WTC11 (cell line): ENCODE measurements at regions not wholly inside any gene's neighbourhood (a gene's known extent, or its start where the extent isn't known, plus 50 kb on each side); places are given as distances from the start of the nearest gene placed in this dataset.

Source experiments
- ATF1 ChIP-seq: sonication (generic); formaldehyde crosslinking; IDR thresholded peaks from 2 replicates; pipeline ENCODE4 v1.8.1; 2023; ENCODE audit warnings: mild to moderate bottlenecking, moderate library complexity, missing genetic modification reagents
- CBFB ChIP-seq: sonication (generic); formaldehyde crosslinking; IDR thresholded peaks from 2 replicates; pipeline ENCODE4 v1.8.1; 2022; ENCODE audit warnings: mild to moderate bottlenecking, low read depth, missing genetic modification reagents
- CREB1 ChIP-seq: sonication (generic); formaldehyde crosslinking; IDR thresholded peaks from 2 replicates; pipeline ENCODE4 v1.8.0; 2023; ENCODE audit warnings: mild to moderate bottlenecking, missing genetic modification reagents
- ESRRA ChIP-seq: sonication (generic); formaldehyde crosslinking; IDR thresholded peaks from 2 replicates; pipeline ENCODE4 v1.8.1; 2022; ENCODE audit warnings: mild to moderate bottlenecking, missing genetic modification reagents, borderline replicate concordance
- NFATC4 ChIP-seq: fragments of 250-450 bp; sonication (Bioruptor Pico); IDR thresholded peaks from 2 replicates; pipeline ENCODE4 v1.9.0; 2021; ENCODE audit warnings: mild to moderate bottlenecking
- NR2C2 ChIP-seq: sonication (generic); formaldehyde crosslinking; IDR thresholded peaks from 2 replicates; pipeline ENCODE4 v1.8.0; 2022; ENCODE audit warnings: mild to moderate bottlenecking, missing genetic modification reagents
- RELA ChIP-seq: sonication (generic); formaldehyde crosslinking; IDR thresholded peaks from 2 replicates; pipeline ENCODE4 v1.8.1; 2022; ENCODE audit warnings: missing genetic modification reagents, mild to moderate bottlenecking, borderline replicate concordance
- SMAD3 ChIP-seq: sonication (generic); formaldehyde crosslinking; IDR thresholded peaks from 2 replicates; pipeline ENCODE4 v1.8.0; 2022; ENCODE audit warnings: missing genetic modification reagents, mild to moderate bottlenecking, borderline replicate concordance
- TF ChIP-seq, protein P1 (sequence below): fragments of 200-600 bp; IDR thresholded peaks from 2 replicates; pipeline ENCODE4 v1.8.0; 2022; ENCODE audit warnings: antibody characterized with exemption
- TF ChIP-seq, protein P2 (sequence below): fragments of 250-450 bp; sonication (Bioruptor Pico); conservative IDR thresholded peaks from 2 replicates; pipeline ENCODE4 v1.9.0; 2021; ENCODE audit warnings: mild to moderate bottlenecking
- TF ChIP-seq, protein P3 (sequence below): sonication (generic); formaldehyde crosslinking; IDR thresholded peaks from 2 replicates; pipeline ENCODE4 v1.8.0; 2022; ENCODE audit warnings: missing genetic modification reagents
- TF ChIP-seq, protein P4 (sequence below): sonication (generic); formaldehyde crosslinking; IDR thresholded peaks from 2 replicates; pipeline ENCODE4 v1.8.0; 2022; ENCODE audit warnings: mild to moderate bottlenecking, missing genetic modification reagents
- TF ChIP-seq, protein P5 (sequence below): sonication (generic); formaldehyde crosslinking; IDR thresholded peaks from 2 replicates; pipeline ENCODE4 v1.8.0; 2022; ENCODE audit warnings: mild to moderate bottlenecking, missing genetic modification reagents

DNA sequence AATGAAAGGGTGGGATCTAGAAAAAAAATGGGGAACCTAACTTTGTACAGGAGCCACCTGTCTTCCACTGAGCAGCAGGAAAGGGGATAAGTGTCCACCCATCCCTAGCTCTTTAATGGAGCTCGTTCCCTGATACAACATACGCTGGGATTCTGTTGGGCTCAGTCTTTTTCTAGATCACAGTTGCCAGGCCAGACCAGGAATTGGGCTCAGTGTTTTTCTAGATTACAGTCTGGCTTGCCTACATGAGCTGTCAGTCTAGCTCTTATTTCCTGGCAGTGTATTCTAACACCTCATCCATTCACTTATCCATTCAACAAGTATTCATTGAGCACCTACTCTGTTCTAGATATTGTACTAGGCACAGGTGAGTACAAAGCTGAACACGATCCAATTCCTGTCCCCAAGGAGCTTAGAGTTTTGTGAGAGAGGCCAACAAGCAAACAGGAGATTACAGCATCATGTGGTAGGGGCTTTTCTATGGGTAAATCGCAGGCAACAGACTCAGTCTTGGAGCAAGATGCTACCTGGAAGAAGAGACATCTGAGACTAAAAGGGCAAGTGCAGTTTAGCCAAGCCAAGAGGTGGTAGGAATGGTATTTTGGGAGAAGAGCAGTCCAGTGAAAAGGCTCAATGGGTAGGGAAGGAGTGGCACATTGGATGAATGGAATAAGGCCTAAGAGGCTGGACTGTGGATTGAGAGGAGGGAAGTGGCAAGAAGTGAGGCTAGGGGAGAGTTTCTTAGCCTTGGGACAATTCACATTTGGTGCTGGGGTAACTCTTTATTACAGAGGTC lies 138.0 kb upstream of the HS3ST2 start:
- TF ChIP-seq, protein P1, sequence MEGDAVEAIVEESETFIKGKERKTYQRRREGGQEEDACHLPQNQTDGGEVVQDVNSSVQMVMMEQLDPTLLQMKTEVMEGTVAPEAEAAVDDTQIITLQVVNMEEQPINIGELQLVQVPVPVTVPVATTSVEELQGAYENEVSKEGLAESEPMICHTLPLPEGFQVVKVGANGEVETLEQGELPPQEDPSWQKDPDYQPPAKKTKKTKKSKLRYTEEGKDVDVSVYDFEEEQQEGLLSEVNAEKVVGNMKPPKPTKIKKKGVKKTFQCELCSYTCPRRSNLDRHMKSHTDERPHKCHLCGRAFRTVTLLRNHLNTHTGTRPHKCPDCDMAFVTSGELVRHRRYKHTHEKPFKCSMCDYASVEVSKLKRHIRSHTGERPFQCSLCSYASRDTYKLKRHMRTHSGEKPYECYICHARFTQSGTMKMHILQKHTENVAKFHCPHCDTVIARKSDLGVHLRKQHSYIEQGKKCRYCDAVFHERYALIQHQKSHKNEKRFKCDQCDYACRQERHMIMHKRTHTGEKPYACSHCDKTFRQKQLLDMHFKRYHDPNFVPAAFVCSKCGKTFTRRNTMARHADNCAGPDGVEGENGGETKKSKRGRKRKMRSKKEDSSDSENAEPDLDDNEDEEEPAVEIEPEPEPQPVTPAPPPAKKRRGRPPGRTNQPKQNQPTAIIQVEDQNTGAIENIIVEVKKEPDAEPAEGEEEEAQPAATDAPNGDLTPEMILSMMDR = no peak
- no peak for TF ChIP-seq RELA (CRISPR knock-in tag)
- TF ChIP-seq, protein P2, sequence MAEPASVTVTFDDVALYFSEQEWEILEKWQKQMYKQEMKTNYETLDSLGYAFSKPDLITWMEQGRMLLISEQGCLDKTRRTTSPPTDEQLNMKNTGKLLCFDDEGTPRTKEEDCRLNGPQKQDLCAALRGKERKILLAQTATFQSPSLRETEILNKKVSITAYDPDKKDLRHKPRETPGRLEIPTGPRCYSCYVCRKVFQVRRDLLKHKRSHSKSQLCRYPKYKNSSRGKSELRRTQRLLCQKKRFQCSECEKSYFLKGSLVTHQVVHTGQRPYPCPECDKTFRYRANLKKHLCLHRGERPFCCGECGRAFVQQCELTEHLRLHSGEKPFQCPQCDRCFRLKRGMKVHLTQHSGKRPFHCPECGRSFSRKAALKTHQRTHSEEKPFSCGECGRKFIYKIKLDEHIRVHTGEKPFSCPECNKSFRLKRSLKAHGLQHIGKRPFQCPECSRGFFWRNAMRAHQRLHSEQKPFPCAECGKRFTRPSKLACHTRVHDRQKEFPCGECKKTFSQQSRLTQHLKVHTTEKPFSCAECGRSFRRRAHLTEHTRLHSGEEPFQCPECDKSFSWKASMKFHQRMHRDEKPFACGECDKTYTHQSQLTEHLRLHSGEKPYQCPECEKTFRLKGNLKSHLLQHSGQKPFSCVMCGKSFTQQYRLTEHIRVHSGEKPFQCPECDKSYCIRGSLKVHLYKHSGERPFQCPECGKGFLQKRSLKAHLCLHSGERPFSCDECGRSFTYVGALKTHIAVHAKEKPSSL = no peak
- TF ChIP-seq, protein P3, sequence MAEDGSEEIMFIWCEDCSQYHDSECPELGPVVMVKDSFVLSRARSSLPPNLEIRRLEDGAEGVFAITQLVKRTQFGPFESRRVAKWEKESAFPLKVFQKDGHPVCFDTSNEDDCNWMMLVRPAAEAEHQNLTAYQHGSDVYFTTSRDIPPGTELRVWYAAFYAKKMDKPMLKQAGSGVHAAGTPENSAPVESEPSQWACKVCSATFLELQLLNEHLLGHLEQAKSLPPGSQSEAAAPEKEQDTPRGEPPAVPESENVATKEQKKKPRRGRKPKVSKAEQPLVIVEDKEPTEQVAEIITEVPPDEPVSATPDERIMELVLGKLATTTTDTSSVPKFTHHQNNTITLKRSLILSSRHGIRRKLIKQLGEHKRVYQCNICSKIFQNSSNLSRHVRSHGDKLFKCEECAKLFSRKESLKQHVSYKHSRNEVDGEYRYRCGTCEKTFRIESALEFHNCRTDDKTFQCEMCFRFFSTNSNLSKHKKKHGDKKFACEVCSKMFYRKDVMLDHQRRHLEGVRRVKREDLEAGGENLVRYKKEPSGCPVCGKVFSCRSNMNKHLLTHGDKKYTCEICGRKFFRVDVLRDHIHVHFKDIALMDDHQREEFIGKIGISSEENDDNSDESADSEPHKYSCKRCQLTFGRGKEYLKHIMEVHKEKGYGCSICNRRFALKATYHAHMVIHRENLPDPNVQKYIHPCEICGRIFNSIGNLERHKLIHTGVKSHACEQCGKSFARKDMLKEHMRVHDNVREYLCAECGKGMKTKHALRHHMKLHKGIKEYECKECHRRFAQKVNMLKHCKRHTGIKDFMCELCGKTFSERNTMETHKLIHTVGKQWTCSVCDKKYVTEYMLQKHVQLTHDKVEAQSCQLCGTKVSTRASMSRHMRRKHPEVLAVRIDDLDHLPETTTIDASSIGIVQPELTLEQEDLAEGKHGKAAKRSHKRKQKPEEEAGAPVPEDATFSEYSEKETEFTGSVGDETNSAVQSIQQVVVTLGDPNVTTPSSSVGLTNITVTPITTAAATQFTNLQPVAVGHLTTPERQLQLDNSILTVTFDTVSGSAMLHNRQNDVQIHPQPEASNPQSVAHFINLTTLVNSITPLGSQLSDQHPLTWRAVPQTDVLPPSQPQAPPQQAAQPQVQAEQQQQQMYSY (CRISPR knock-in tag) = no peak
- no peak for TF ChIP-seq CREB1 (CRISPR knock-in tag)
- no peak for TF ChIP-seq ATF1 (CRISPR knock-in tag)
- TF ChIP-seq ESRRA (CRISPR knock-in tag) = no peak
- no peak for TF ChIP-seq NR2C2 (CRISPR knock-in tag)
- TF ChIP-seq NFATC4 = no peak
- TF ChIP-seq, protein P4, sequence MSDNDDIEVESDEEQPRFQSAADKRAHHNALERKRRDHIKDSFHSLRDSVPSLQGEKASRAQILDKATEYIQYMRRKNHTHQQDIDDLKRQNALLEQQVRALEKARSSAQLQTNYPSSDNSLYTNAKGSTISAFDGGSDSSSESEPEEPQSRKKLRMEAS (CRISPR knock-in tag) = no peak
- TF ChIP-seq SMAD3 (CRISPR knock-in tag) = no peak
- no peak for TF ChIP-seq CBFB (CRISPR knock-in tag)
- TF ChIP-seq, protein P5, sequence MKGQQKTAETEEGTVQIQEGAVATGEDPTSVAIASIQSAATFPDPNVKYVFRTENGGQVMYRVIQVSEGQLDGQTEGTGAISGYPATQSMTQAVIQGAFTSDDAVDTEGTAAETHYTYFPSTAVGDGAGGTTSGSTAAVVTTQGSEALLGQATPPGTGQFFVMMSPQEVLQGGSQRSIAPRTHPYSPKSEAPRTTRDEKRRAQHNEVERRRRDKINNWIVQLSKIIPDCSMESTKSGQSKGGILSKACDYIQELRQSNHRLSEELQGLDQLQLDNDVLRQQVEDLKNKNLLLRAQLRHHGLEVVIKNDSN (CRISPR knock-in tag) = no peak
